HepG2 (cell line): ENCODE measurements at regions not wholly inside any gene's neighbourhood (a gene's known extent, or its start where the extent isn't known, plus 50 kb on each side); places are given as distances from the start of the nearest gene placed in this dataset.

Source experiments
- ATAC-seq: fragments of 200-7000 bp; cut with Tn5 transposase; 3 replicates; pipeline ENCODE4 v1.9.1; 2020; ENCODE audit warnings: mild to moderate bottlenecking, moderate library complexity
- BruUV-seq: library from RNA; stranded (reverse); fragments of 400-500 nt; replicated peaks from 2 replicates; lab custom pipeline; 2021; lab: Mats Ljungman, UMichigan
- CTCF ChIA-PET: fragments of 300-600 bp; formaldehyde crosslinking; extraction: SDS; loops from one replicate; lab custom pipeline; 2021; ENCODE audit warnings: low total read pairs, inconsistent platforms, low intra/inter-chr PET ratio; lab: Yijun Ruan, JAX
- POLR2A ChIA-PET: fragments of 350-600 bp; sonication (Branson Sonifier 250); formaldehyde crosslinking; loops from one replicate; lab custom pipeline; 2020; ENCODE audit warnings: antibody characterized with exemption, inconsistent platforms; lab: Yijun Ruan, JAX
- DNase-seq: peaks from one replicate; pipeline ENCODE4 v3.0.0-alpha.2; 2015; ENCODE audit warnings: low spot score
- FAIRE-seq: peaks from 3 replicates; lab custom pipeline; 2011; peaks lifted over from hg19 to GRCh38; lab: Jason Lieb, UNC
- H2AFZ ChIP-seq: one replicate; pipeline ENCODE4 v1.6.1; 2011; ENCODE audit warnings: low read length, inconsistent platforms
- H3K27ac ChIP-seq: fragments of 300-600 bp; 3 replicates; pipeline ENCODE4 v1.8.0; 2011; ENCODE audit warnings: mixed run types, mild to moderate bottlenecking, mixed read lengths, low read length, inconsistent platforms; ENCODE audit not compliant: insufficient read depth; ENCODE audit errors: extremely low read length
- H3K27me3 ChIP-seq, 2 experiments: fragments of 200-600 bp in 1 of 2; 2 replicates in 1 of 2; 3 replicates in 1 of 2; pipeline versions ENCODE4 v1.6.0 to v1.8.0; 2011; ENCODE audit warnings: low read length in 2 of 2, mild to moderate bottlenecking in 2 of 2, moderate library complexity in 2 of 2, inconsistent platforms in 1 of 2; ENCODE audit not compliant: insufficient read depth in 2 of 2, control insufficient read depth in 1 of 2
- H3K36me3 ChIP-seq, 2 experiments: fragments of 200-600 bp in 1 of 2; replicated peaks in 1 of 2; 2 replicates in 1 of 2; 3 replicates in 1 of 2; pipeline versions ENCODE4 v1.5.1 to v1.8.0; 2011; ENCODE audit warnings: low read length in 2 of 2, inconsistent platforms in 1 of 2; ENCODE audit not compliant: insufficient read depth in 2 of 2, control insufficient read depth in 1 of 2
- H3K4me1 ChIP-seq: 2 replicates; pipeline ENCODE4 v1.5.1; 2012; ENCODE audit warnings: low read length, inconsistent platforms; ENCODE audit not compliant: insufficient read depth
- H3K4me2 ChIP-seq: 2 replicates; pipeline ENCODE4 v1.6.0; 2011; ENCODE audit warnings: low read depth, low read length, inconsistent platforms
- H3K4me3 ChIP-seq, 3 experiments: fragments of 200-600 bp in 1 of 3; sonication (generic), shearing (Covaris generic) in 1 of 3; replicated peaks in 1 of 3; 2 replicates each; pipeline ENCODE4 v1.5.1; 2011 to 2016; ENCODE audit warnings: low read length in 3 of 3, inconsistent platforms in 2 of 3, low read depth in 2 of 3, mild to moderate bottlenecking in 2 of 3, control low read depth in 1 of 3, mixed read lengths in 1 of 3; ENCODE audit not compliant: insufficient read depth in 1 of 3
- H3K79me2 ChIP-seq: one replicate; pipeline ENCODE4 v1.6.1; 2011; ENCODE audit warnings: low read length, inconsistent platforms; ENCODE audit not compliant: insufficient read depth
- H3K9ac ChIP-seq: 2 replicates; pipeline ENCODE4 v1.6.0; 2011; ENCODE audit warnings: mild to moderate bottlenecking, low read depth, low read length, inconsistent platforms; ENCODE audit not compliant: insufficient read depth
- H3K9me3 ChIP-seq: 2 replicates; pipeline ENCODE4 v1.5.1; 2012; ENCODE audit warnings: mild to moderate bottlenecking, low read length
- H4K20me1 ChIP-seq: 2 replicates; pipeline ENCODE4 v1.6.0; 2011; ENCODE audit warnings: inconsistent platforms, mild to moderate bottlenecking, low read length, moderate library complexity; ENCODE audit not compliant: insufficient read depth
- BCLAF1 ChIP-seq: fragments of 450-650 bp; IDR thresholded peaks from 2 replicates; pipeline ENCODE4 v1.6.1; 2017; ENCODE audit warnings: mild to moderate bottlenecking
- JDP2 ChIP-seq: sonication (generic); formaldehyde crosslinking; IDR thresholded peaks from 2 replicates; pipeline ENCODE4 v1.8.1; 2022; ENCODE audit warnings: missing genetic modification reagents, borderline replicate concordance
- JUN ChIP-seq: sonication (generic); formaldehyde crosslinking; IDR thresholded peaks from 2 replicates; pipeline ENCODE4 v1.4.0; 2020; ENCODE audit warnings: mild to moderate bottlenecking, missing genetic modification reagents
- KMT2B ChIP-seq: IDR thresholded peaks from 2 replicates; pipeline ENCODE4 v1.6.1; 2016; ENCODE audit warnings: missing genetic modification reagents, missing compliant biosample characterization
- NFYB ChIP-seq: sonication (generic); formaldehyde crosslinking; IDR thresholded peaks from 2 replicates; pipeline ENCODE4 v1.4.0; 2020; ENCODE audit warnings: missing genetic modification reagents
- NFYC ChIP-seq: IDR thresholded peaks from 2 replicates; pipeline ENCODE4 v1.6.1; 2016; ENCODE audit warnings: missing genetic modification reagents, missing compliant biosample characterization
- TEF ChIP-seq: sonication (generic); formaldehyde crosslinking; IDR thresholded peaks from 2 replicates; pipeline ENCODE4 v1.5.0; 2020; ENCODE audit warnings: missing genetic modification reagents
- ZNF329 ChIP-seq: sonication (generic); formaldehyde crosslinking; IDR thresholded peaks from 2 replicates; pipeline ENCODE4 v1.9.0; 2021; ENCODE audit warnings: low read depth, mild to moderate bottlenecking, missing genetic modification reagents
- WGBS: methylation state at CpG from one replicate; pipeline ENCODE4 v1.1.6; 2017; ENCODE audit warnings: low lambda C conversion rate; 5-methylcytosine and 5-hydroxymethylcytosine counted together
- in situ Hi-C: cut with HindIII; loops from 2 replicates; pipeline ENCODE4 v1.10.0; 2017; ENCODE audit warnings: low pct_unique_long_range_greater_than_20kb; ENCODE audit not compliant: extremely low pct_ligation_motif_present
- intact Hi-C: fragments of 100-400 bp; cut with micrococcal nuclease; formaldehyde crosslinking; loops from one replicate; pipeline ENCODE4 v1.10.0; 2022; ENCODE audit not compliant: unreplicated experiment
- TF ChIP-seq, protein P1 (sequence below): sonication (generic); formaldehyde crosslinking; IDR thresholded peaks from 2 replicates; pipeline ENCODE4 v1.5.1; 2020; ENCODE audit warnings: mild to moderate bottlenecking, missing genetic modification reagents, borderline replicate concordance
- TF ChIP-seq, protein P2 (sequence below): sonication (generic); formaldehyde crosslinking; IDR thresholded peaks from 2 replicates; pipeline ENCODE4 v1.8.1; 2023; ENCODE audit warnings: missing genetic modification reagents, inconsistent platforms, borderline replicate concordance
- TF ChIP-seq, protein P3 (sequence below), 2 experiments: IDR thresholded peaks; 2 replicates each; pipeline ENCODE4 v1.6.1; 2011 to 2012; ENCODE audit warnings: low read length in 2 of 2, borderline replicate concordance in 1 of 2, low read depth in 1 of 2, mild to moderate bottlenecking in 1 of 2, moderate library complexity in 1 of 2

DNA sequence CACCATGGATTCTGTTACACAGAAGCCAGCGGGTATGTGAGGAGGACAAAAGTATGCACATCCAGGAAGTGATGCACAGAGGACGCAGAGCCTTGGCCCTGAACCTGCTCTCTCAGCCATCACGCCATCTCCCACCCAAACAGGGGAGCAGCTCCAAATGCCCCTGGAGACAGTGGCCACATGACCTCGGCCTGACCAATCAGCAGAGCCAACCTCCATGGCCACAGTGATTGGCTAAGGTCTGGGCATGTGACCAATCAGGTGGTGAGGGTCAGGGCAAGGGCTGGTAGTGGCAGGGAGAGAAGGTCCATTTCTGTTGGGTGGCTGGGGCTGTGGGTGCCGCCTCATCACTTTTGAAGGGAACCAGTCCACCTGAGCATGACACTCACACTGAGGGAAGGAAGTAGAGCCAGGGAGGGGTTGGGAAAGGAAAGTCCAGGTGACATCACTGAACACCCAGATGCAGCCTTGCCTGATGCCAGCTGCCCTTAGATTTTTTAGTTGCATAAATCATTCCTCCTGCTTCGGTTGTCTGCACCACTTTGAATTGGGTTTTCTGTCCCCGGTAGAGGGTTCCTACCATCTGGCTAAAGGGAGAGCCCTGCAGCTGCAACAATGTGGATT, 70.3 kb upstream of the IQSEC1 start:
- no peaks in the 10 kb centered on the region for H3K79me2 ChIP-seq
- intact Hi-C loops (no loop called here), in situ Hi-C loops (no loop called here)
- H3K9ac ChIP-seq, result no peak overlapping the region
- H3K9me3 ChIP-seq, result no peaks in the 10 kb centered on the region
- CTCF ChIA-PET, result no interaction called here
- ATAC-seq, result no peak
- no TSS peak for BruUV-seq
- WGBS, result 96% methylated on average over 5 of the region's 7 CpGs
- no peak overlapping the region for H3K27ac ChIP-seq
- peaks cover 15% of the 10 kb centered on the region; the same call in 1 of the 2 replicates for H4K20me1 ChIP-seq
- H3K4me3 ChIP-seq, result no peak overlapping the region
- H2AFZ ChIP-seq, result no peak overlapping the region
- peaks cover 0 to 2% of the 10 kb centered on the region in 2 experiments; a peak in 2 of 5 replicates for H3K36me3 ChIP-seq
- FAIRE-seq, result no peak
- DNase-seq, result no peak
- POLR2A ChIA-PET, result no interaction called here
- H3K4me2 ChIP-seq, result no peak overlapping the region
- peaks cover 31% of the 10 kb centered on the region for H3K4me1 ChIP-seq
- no peaks in the 10 kb centered on the region for H3K27me3 ChIP-seq
- TF ChIP-seq, protein P1, sequence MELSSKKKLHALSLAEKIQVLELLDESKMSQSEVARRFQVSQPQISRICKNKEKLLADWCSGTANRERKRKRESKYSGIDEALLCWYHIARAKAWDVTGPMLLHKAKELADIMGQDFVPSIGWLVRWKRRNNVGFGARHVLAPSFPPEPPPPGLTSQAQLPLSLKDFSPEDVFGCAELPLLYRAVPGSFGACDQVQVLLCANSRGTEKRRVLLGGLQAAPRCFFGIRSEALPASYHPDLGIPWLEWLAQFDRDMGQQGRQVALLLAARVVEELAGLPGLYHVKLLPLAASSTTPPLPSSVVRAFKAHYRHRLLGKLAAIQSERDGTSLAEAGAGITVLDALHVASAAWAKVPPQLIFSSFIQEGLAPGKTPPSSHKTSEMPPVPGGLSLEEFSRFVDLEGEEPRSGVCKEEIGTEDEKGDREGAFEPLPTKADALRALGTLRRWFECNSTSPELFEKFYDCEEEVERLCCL (CRISPR knock-in tag), result no peak
- TF ChIP-seq JDP2 (CRISPR knock-in tag) (no peak), NFYB (CRISPR knock-in tag) (0 out of 2 replicates have a peak, but pooled peaks have one; percentile 15), BCLAF1 (no peak), TEF (CRISPR knock-in tag) (no peak), JUN (no peak), ZNF329 (CRISPR knock-in tag) (peak; percentile 89; the same call in 1 of the 2 replicates), KMT2B (CRISPR knock-in tag) (no peak), NFYC (CRISPR knock-in tag) (peak; percentile 58)
- TF ChIP-seq, protein P2, sequence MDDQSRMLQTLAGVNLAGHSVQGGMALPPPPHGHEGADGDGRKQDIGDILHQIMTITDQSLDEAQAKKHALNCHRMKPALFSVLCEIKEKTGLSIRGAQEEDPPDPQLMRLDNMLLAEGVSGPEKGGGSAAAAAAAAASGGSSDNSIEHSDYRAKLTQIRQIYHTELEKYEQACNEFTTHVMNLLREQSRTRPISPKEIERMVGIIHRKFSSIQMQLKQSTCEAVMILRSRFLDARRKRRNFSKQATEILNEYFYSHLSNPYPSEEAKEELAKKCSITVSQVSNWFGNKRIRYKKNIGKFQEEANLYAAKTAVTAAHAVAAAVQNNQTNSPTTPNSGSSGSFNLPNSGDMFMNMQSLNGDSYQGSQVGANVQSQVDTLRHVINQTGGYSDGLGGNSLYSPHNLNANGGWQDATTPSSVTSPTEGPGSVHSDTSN (CRISPR knock-in tag), result no peak
- TF ChIP-seq, protein P3, sequence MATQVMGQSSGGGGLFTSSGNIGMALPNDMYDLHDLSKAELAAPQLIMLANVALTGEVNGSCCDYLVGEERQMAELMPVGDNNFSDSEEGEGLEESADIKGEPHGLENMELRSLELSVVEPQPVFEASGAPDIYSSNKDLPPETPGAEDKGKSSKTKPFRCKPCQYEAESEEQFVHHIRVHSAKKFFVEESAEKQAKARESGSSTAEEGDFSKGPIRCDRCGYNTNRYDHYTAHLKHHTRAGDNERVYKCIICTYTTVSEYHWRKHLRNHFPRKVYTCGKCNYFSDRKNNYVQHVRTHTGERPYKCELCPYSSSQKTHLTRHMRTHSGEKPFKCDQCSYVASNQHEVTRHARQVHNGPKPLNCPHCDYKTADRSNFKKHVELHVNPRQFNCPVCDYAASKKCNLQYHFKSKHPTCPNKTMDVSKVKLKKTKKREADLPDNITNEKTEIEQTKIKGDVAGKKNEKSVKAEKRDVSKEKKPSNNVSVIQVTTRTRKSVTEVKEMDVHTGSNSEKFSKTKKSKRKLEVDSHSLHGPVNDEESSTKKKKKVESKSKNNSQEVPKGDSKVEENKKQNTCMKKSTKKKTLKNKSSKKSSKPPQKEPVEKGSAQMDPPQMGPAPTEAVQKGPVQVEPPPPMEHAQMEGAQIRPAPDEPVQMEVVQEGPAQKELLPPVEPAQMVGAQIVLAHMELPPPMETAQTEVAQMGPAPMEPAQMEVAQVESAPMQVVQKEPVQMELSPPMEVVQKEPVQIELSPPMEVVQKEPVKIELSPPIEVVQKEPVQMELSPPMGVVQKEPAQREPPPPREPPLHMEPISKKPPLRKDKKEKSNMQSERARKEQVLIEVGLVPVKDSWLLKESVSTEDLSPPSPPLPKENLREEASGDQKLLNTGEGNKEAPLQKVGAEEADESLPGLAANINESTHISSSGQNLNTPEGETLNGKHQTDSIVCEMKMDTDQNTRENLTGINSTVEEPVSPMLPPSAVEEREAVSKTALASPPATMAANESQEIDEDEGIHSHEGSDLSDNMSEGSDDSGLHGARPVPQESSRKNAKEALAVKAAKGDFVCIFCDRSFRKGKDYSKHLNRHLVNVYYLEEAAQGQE (IDR thresholded peaks at IDR 0.05; ENCODE audit: borderline replicate concordance in 1 of 2, low read depth in 1 of 2, low read length in 2 of 2), result no peak
